ENCODE measurements at regions not wholly inside any gene's neighbourhood (a gene's known extent, or its start where the extent isn't known, plus 50 kb on each side); places are given as distances from the start of the nearest gene placed in this dataset.
"Not testable (repeated sequence)": the region's sequence is repeated elsewhere in the genome, so short reads cannot be mapped to it uniquely, and the experiment has no call there.

- DNase-seq (ENCODE audit: low spot score), result no peak
- no peak overlapping the region for H3K27ac ChIP-seq
- no peak overlapping the region for H3K4me3 ChIP-seq
- TF ChIP-seq CTCF (IDR thresholded peaks at IDR 0.05), result no peak
Observed at GRCh38 chrX:121655276-121655675, 607.9 kb downstream of the GLUD2 start.

GRCh38 chrX:121666171-121666570 lies 618.8 kb downstream of the GLUD2 start:
- no peak overlapping the region for H3K4me3 ChIP-seq
- no peak for DNase-seq (ENCODE audit: low spot score)
- H3K27ac ChIP-seq, result no peak overlapping the region
- no peak for TF ChIP-seq CTCF (IDR thresholded peaks at IDR 0.05)

GRCh38 chrX:121671649-121672048 lies 624.2 kb downstream of the GLUD2 start:
- Histone ChIP-seq H3K27ac (no peak overlapping the region), H3K4me3 (no peak overlapping the region)
- no peak for DNase-seq (ENCODE audit: low spot score)
- TF ChIP-seq CTCF (IDR thresholded peaks at IDR 0.05), result no peak

GRCh38 chrX:121709236-121709635 lies 661.8 kb downstream of the GLUD2 start:
- not testable (repeated sequence) for H3K27ac ChIP-seq; DNase-seq (ENCODE audit: low spot score); H3K4me3 ChIP-seq

- H3K4me3 ChIP-seq, result no peak overlapping the region
- no peak overlapping the region for H3K27ac ChIP-seq
- no peak for DNase-seq (ENCODE audit: low spot score)
- TF ChIP-seq CTCF (IDR thresholded peaks at IDR 0.05), result no peak
Observed at GRCh38 chrX:121733514-121733913, 686.1 kb downstream of the GLUD2 start.

- no peak overlapping the region for H3K4me3 ChIP-seq
- H3K27ac ChIP-seq, result no peak overlapping the region
- TF ChIP-seq CTCF (IDR thresholded peaks at IDR 0.05), result no peak
- no peak for DNase-seq (ENCODE audit: low spot score)
Observed at GRCh38 chrX:121746105-121746504, 698.7 kb downstream of the GLUD2 start.

- not testable (repeated sequence) for H3K4me3 ChIP-seq; H3K27ac ChIP-seq; DNase-seq (ENCODE audit: low spot score)
Observed at GRCh38 chrX:121753602-121754001, 706.2 kb downstream of the GLUD2 start.

GRCh38 chrX:121754301-121754700 lies 706.9 kb downstream of the GLUD2 start:
- Histone ChIP-seq H3K4me3 (no peak overlapping the region), H3K27ac (no peak overlapping the region)
- TF ChIP-seq CTCF (IDR thresholded peaks at IDR 0.05), result no peak
- DNase-seq (ENCODE audit: low spot score), result no peak

Data from coronary artery (tissue), 2 donors.